Femur (tissue), 1 donor: ENCODE measurements at regions not wholly inside any gene's neighbourhood (a gene's known extent, or its start where the extent isn't known, plus 50 kb on each side); places are given as distances from the start of the nearest gene placed in this dataset.
"Not testable (repeated sequence)": the region's sequence is repeated elsewhere in the genome, so short reads cannot be mapped to it uniquely, and the experiment has no call there.

Experiments used
- DNase-seq: peaks from one replicate; pipeline ENCODE4 v3.0.0-alpha.2; 2017

DNA sequence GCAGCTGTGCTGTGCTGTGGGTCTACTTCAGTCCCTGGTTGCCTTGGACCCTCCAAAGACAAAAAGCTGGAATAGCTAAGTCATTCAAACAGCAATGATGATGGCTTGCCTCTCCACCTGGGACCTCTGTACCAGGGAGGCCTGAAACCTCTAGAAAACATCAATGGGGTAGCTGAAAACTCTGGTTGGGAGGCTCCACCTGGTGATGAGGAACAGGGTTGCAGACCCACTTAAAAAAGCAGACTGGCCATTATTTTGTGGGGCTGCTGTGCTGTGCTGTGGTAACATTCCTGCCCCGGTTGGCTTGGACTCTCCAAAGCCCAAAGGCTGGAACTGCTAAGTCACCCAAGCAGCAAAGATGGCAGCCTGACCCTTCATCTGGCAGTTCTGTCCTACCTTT, 839.3 kb upstream of the ARRDC3 start:
- no peak for DNase-seq

DNA sequence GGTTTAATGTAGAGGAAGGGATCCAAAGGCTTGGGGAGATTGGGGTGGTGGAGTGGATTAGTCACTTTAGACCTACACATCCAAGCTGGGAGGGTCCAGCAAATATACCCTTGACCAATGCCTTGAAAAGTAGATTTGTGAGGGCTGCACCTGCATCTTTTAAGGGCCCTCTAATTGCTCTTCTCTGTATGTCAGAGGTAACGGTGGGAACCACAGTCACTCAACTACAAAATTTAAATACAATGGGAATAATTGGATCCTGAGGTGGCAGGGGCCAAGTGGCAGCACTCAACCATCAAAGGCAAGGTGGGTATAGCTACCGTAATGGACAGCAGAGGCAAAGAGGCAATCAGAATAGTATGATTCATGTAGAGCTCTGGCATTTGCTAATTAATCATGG, 833.7 kb upstream of the ARRDC3 start:
- DNase-seq, result not testable (repeated sequence)

DNA sequence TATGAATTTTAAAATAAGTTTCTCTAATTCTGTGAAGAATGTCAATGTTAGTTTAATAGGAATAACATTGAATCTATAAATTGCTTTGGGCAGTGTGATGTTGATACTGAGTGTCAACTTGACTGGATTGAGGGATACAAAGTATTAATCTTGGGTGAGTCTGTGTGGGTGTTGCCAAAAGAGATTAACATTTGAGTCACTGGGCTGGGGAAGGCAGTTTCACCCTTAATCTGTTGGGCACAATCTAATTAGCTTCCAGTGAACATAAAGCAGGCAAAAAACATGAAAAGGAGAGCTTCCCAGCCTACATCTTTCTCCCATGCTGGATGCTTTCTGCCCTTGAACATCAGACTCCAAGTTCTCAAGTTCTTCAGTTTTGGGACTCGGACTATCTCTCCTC, 832.0 kb upstream of the ARRDC3 start:
- no peak for DNase-seq

DNA sequence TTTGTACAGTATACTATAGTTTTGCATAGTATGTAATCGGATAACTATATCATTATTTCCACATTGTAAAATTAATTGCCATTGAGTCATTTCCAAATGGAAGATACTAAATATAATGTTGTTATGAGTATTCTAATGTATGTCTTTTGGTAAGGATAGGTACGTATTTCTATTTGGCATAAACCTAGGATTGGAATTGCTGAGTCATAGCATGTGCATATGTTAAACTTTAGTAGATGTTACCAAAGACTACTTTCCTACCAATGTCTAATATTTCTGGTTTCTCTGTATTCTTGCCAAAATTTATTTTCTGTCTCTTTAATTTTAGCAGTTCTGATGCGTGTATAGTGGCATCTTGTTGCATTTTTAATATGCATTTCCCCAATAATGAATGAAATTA, 825.1 kb upstream of the ARRDC3 start:
- no peak for DNase-seq

DNA sequence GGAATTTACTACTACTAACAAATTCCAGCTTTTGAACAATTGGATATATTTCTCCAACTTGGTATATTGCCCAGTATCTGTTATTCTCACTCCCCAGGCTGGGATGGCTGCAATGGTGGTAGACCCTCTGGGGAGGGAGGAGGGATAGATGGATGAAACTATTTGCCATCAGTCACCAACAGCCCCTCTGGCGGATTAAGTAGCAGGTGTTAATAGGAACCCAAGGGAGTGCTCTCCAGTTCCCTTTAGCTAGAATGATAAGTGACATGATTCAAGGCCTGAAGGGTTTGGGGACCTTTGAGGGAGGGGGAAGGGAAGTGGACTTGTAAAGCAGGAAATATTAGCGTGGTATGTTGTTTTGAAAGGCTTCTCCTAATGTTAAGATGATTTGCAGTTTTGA, 824.0 kb upstream of the ARRDC3 start:
- DNase-seq, result no peak

DNA sequence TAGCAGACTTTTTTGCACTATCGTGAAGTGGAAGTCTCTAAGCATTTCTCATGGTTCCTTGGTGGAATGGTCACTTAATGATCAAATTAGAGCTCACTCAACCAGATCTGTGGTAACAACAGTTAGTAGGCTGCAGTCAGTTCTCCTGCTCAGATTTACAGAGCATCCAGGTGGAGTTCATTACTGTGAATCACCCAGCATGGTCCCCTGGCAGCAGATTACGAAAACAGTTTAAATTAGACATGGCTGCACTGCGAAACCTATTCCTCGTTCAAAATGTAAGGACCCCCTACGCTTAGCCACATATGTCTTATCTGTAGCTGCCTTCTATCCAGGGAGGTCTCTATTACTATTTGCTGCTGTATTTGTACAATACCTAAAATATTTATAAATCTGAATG, 823.6 kb upstream of the ARRDC3 start:
- no peak for DNase-seq

DNA sequence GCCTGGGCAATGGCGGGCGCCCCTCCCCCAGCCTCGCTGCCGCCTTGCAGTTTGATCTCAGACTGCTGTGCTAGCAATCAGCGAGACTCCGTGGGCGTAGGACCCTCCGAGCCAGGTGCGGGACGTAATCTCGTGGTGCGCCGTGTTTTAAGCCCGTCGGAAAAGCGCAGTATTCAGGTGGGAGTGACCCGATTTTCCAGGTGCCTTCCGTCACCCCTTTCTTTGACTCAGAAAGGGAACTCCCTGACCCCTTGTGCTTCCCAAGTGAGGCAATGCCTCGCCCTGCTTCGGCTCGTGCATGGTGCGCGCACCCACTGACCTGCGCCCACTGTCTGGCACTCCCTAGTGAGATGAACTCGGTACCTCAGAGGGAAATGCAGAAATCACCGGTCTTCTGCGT, 815.9 kb upstream of the ARRDC3 start:
- DNase-seq, result not testable (repeated sequence)

DNA sequence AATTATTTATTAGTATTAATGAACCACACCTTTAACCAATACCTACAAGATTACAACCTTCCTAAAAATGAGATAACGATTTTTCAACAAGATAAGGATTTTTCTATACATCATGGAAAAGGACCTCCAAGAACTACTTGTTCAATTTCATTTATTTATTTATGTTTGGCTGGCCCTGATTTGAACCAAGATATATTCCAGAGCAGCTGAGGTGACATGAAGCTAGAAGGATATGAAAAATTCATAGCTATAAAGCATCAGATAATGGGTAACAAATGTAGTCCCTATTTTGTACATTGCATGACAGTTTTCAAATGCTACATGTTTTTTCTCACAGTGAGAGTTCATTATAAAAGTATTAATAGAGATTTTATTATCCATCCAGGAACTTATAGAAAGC, 798.5 kb upstream of the ARRDC3 start:
- no peak for DNase-seq

DNA sequence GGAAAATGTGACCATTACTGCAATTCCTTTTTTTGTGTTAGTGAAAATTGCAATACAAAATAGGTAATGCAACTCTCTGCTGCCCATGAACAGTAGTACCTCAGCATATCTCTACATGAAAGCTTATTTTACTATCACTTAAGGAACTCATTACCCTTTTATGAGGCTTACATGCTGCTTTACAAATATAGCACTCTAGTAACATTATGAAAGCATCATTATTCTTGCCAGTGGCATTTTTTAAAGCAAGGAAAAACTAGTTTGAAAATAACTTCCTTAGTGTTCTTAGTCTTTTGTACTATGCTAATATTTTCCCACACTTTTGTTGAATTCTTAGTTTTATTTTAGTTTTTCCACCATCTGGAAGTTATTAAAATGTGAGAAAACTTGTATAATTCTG, 797.3 kb upstream of the ARRDC3 start:
- DNase-seq, result no peak

DNA sequence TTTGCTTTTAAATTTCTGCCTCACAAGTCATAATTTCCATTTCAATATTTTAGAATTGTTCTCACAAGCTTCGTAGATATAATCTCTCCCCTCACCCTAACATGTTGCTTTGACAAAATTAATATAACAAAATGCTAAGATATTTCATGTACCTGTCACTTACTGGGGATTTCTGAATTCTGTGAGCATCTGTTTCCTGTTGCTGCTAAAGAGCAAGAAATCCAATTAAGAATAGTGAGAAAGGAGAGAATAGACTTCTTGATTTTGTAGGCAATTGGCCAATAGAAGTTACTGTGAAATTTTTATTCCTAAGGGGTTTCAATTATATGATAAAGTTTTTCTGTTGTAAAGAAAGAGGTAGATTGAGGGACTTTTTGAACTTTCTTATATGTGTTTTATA, 796.5 kb upstream of the ARRDC3 start:
- no peak for DNase-seq

DNA sequence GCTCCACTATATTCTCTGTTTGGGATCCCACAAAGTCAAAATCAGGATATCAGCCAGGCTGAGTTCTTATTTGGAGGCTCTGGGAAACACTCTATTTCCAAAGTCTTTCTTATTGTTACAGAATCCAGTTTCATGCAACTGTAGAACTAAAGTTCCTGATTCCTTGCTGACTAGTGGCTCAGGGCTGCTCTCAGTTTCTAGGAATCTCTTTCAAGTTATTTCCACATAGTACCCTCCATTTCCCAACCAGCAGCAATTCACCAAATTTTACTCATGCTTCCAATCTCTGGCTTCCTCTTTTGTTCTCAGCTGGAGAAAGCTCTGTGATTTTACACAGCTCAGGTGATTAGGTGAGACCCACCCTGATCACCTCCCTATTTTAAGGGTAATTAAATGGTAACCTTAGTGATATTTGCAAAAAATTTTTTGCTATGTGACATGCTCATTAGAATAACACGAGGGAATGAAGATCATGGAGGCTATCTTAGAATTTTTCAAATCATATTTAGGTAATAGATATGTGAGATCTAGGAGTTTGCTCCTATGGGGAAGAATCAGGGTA, 794.9 kb upstream of the ARRDC3 start:
- DNase-seq, result no peak

DNA sequence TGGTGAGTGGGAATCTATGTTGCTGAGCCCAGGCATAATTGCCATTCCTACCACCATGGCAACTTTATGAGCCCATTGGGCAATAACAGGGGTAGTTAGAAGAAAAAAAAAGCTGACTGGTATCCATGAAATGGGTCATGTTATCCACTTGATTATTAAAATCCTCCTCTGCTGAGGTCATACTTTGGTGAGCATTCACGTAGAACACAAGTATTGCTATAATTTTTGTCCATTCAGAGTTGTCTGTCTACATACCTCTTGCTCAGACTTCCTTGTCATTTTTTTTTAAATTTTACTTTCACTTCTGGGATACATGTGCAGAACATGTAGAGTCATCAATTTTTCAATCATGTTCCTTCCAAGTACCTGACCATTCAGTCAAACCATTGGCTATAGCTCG, 780.8 kb upstream of the ARRDC3 start:
- DNase-seq, result no peak

DNA sequence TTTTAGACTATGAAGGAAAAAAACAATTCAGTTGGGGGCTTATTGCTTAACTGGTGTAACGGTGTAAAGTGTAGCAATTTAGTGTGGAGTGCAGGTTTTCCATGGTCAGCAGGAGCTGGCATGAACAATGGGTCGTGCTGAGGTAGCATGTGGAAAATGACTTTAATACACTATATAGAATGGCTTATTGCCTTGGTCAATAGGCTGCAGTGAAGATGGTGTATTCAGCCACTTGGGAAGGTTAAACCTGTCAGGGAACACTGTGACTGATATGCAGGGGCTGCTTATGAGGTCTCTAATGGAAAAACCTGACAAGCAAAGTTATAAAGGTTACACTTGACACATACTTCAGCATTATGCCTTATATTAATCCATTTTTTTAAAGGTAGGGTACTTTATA, 764.7 kb upstream of the ARRDC3 start:
- DNase-seq, result no peak

DNA sequence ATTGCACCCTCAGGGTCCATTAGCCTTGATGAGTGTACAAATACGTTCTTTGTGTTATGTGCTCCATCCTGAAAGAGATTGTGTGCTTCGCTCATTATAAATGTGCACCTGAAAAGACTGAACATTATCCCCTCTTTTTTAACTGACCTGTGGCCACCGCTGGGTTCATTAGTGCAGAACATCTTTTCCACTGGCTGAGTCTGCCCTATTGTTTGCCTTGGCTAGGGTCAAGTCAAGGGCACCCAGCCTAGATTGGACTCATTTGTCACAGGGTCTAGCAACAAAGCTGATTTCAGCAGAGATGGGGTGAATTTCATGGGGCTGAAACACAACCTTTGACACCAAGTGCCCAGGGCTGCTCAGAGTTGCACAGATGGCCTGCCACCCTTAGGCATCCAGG, 764.1 kb upstream of the ARRDC3 start:
- DNase-seq, result no peak

DNA sequence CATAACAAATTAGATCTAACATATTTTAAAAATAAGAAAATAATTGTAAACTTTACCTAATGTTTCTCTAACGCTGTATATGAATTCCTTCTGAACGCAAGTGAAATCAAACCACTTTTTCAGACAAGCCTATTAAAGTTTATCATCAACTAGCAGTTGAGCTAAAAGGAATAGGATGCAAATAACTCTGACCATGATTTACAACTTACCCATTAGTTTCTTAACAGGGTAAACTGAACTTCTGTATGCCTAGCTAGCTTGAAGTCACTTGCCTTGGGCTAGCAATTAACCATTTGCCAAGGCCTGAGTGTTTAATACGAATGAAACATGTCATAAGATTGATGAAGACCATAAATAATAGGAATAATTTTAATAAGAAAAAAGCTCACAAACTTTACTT, 762.7 kb upstream of the ARRDC3 start:
- DNase-seq, result no peak

DNA sequence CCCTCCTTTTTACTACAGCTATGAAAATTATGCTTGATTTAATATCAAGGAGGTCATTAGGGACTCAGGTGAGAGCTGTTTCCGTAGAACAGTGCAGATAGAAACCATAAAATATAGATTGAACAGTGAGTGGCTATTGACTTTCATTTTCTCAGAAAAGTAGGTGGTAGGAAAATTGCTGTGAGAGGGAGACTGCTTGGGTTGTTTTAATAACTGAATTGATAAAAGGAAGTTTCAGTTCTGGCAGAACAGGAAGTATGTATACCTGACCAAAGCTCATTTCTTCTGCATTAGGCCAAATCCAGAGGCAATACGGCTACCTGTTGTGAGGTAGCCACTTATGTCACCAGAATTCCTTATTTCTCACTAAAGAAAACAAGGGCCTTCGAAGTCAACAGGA, 761.7 kb upstream of the ARRDC3 start:
- no peak for DNase-seq

DNA sequence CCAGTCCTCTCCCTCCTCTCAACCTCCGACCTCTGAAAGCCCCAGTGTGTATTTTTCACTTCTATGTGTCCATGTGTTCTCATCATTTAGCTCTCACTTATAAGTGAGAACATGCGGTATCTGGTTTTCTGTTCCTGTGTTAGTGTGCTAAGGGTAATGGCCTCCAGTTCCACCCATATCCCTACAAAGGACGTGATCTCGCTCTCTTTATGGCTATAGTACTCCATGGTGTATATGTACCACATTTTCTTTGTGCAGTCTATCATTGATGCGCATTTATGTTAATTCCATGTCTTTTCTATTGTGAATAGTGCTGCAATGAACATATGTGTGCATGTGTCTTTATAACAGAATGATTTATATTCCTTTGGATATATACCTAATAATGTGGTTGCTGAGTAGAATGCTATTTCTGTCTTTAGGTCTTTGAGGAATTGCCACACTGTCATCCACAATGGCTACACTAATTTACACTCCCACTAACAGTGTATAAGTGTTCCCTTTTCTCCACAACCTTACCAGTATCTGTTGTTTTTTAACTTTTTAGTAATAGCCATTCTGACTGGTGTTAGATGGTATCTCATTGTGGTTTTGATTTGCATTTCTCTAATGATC, 749.3 kb upstream of the ARRDC3 start:
- DNase-seq, result not testable (repeated sequence)

DNA sequence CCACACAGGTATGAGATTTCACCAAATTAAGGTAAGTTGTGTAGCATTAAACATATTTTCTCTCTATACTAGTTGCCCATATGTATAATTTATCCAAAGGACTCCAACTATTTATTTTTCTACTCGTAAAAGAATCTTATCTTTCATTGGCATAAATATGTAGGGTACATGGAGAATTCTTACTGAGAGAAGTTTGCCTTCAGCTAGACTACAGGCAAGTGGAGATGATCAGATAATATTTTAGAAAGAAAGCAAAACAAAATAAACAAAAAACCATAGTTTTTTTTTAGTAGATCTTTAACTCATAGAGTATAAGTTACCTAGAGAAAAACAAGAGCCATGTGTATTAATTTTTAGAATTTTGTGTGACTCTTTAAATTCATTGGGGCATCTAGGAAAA, 743.1 kb upstream of the ARRDC3 start:
- no peak for DNase-seq

DNA sequence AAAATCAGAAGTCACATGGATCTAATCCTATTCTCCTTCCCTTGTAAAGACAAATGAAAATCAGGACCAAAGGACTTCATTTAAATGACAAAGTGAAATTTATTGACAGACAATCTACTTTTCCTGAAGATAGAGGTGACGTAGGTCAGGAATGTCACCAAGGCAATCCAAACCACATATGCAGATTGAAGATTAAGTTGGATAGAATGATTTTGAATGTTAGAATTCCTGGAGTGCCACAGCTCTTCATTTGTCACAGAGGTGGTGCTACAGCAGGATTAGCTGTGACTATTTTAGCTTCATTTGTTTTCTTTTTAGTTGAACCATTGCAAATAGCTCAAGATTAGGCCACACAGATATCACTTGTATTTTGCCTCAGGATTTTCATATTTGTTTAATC, 736.0 kb upstream of the ARRDC3 start:
- no peak for DNase-seq

DNA sequence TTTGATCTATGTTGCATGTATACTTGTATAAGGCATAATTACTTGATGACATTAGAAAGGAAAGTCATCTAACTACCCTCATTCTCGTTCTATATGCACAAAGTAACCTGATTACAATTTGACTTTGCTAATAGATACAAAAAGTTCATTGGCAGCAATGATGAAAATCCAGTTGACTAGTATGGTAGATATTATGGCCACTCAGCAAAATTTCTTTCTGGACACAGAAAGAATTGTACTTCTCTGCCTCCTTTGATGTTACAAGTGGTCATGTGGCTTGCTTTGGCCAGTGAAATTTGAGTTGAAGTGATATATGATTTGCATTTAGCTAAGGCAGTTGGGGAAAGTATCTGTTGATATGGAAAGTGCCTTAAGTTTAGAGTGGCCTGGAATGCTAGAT, 723.7 kb upstream of the ARRDC3 start:
- DNase-seq, result no peak

DNA sequence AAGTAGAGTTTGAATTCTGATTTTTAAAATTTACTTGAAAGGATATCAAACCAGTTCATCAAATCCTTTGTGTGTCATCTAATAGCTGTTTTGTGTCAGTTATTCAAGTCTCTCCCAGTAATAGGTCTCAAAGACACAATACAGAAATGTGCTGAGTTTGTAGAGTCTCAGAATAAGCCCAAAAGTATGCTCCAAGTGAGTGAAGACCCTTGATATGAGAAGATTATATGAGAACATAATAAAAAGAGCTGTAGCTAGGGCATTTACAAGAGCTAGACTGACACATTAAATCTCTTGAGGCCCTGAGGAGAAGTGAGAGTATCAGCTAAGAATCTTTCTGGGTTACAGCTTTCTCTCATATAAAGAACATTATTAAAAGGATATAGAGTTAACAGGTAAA, 721.0 kb upstream of the ARRDC3 start:
- no peak for DNase-seq

DNA sequence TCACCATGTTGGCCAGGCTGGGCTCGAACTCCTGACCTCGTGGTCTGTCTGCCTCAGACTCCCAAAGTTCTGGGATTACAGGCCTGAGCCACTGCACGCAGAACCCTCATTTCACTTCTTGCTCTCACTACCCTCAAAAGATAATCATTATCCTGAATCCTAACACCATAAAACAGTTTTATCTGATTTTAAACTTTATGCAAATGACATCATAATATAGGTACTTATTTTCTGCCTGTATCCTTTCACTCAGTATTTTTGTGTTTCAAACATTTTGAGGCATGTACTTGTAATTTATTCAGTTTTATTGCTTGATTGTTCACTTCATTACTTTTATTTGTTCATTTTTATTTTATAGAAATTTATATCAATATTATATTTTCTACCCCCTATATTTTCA, 719.2 kb upstream of the ARRDC3 start:
- DNase-seq, result no peak

DNA sequence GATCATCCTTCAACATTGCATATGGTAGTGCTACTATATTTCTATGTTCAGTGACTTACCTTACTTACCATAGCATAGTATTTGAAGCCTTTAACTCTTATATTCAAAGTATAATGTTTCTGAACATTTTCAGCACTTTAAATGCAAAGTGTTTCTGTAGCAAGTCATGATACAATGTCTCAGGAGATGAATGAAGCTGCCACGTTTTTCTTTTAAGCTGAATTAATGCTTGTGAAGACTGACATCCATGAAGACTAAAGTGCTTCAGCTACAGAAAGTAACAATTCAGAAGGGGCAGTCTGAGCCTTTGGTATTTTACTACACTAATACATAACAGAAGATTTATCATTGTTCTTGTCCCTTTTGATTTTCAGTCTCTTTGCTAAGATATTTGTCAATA, 709.1 kb upstream of the ARRDC3 start:
- no peak for DNase-seq

DNA sequence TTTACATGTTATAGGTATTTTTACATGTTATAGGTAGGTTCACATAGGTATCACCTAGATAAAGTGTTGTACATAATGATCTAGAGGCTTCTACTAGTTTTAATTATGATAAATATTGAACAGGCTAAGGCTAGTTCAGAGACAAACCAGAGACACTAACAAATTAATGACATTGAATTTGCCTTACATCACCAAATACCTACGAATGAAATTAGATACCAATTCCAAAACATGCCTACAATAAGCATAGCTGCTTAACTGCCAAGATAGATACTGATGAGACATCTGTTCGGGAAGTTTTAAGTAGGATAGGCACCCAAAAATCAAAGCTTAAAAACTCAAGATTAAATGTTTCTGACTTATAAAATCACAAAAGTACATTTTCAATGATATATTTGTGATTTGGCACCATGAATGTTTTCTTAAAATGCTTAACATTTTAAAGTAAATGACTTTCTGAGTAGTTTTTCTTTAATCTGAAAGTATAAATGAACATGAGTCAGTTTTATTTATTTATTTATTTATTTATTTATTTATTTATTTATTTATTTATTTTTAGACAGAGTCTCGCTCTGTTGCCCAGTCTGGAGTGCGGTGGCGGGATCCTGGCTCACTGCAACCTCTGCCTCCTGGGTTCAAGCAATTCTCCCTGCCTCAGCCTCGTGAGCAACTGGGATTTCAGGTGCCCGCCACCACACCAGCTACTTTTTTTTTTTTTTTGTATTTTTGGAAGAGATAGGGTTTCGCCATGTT, 703.1 kb upstream of the ARRDC3 start:
- DNase-seq, result no peak
